Inflammatory macrophage (primary cell): ENCODE measurements at regions not wholly inside any gene's neighbourhood (a gene's known extent, or its start where the extent isn't known, plus 50 kb on each side); places are given as distances from the start of the nearest gene placed in this dataset.
"Not testable (repeated sequence)": the region's sequence is repeated elsewhere in the genome, so short reads cannot be mapped to it uniquely, and the experiment has no call there.

Source experiments
- DNase-seq, 2 donors: peaks; one replicate each; pipeline ENCODE4 v3.0.0-alpha.2; 2020 to 2022

DNA sequence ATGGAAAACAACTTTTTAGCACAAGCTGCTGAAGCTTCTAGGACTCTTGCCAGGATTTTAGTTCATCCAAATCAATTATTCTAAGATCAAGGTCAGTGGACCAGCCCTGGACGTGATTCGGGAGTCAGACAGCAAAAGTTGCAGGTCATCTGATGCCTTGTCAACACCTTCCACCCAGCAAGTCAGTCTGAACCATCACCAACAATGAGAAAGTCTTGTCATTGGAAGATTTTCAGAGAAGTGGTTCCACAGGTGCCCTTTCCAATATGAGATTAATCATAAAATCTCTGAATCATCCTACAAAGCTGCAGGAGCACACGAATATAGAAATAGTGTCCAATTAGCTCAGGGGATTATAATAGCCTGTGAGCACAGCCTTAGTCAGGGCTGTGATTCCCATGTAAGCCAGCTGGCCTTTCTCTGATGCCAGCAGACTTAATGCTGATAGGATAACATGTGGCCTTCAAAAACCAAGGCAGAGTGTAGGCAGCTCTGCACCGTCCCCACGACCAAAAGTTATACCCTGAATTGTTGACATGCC, 445.0 kb upstream of the TRPC7 start:
- no peak for DNase-seq

- DNase-seq, result no peak
Observed at GRCh38 chr5:136809382-136809781, 444.0 kb upstream of the TRPC7 start.

DNA sequence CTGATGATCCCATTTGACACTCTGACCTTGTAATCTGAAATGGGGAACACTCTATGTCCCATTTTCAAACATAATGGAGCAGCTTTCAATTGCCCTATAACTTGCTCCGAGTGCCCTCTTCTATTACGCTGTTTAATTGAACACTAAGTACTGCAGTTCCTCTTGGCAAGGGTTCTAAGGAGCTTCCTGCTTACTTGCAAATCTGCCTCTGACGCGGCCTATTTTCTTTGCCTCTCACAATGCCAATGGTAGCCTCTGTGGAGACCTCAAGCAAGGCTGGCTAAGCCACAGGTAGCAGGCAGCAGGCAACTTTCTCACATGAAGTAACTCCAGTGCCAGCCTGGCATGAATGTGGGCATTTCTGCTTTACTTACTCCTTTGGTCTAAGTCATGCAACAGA, 443.4 kb upstream of the TRPC7 start:
- no peak for DNase-seq

GRCh38 chr5:136805466-136805865, 440.1 kb upstream of the TRPC7 start:
- DNase-seq, result no peak

DNA sequence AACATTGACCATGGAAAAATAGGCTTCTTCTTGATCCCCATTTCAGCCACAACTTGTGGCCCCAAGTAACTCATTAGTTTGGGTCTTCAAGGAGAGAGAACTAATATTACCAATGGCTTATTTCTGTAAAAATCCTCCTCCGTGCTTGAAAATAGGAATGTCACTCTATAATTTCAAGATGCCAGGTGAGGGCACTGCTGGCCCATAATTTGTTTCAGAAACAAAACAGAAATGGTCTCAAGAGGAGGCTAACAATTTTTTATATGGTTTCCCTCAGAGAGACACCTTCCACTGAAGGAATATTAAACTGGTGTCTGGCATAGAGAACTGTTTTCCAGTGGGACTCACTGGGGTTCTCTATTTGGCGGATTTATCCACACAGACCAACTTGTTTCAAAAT, 437.0 kb upstream of the TRPC7 start:
- DNase-seq, result no peak

GRCh38 chr5:136799806-136800372, 434.5 kb upstream of the TRPC7 start:
- no peak for DNase-seq

GRCh38 chr5:136793300-136793699, 428.0 kb upstream of the TRPC7 start:
- DNase-seq, result no peak

DNA sequence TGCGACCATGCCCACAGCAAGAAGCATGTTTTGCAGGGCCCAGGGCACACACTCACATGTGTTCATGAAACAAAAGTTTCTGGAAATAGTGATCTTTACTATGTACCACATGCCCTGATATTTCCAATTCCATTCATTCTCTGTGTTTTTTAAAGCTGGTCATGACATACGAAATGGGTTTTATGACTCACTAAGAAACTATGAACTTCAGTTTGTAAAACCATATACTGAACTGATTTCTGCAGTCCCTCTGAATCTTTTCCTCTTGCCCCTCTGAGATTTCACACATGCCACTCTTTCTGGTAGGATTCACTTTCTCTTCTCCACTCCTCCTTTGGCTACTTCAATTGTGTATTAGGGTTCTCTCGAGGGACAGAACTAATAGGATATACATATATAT, 416.1 kb upstream of the TRPC7 start:
- DNase-seq, result no peak

DNA sequence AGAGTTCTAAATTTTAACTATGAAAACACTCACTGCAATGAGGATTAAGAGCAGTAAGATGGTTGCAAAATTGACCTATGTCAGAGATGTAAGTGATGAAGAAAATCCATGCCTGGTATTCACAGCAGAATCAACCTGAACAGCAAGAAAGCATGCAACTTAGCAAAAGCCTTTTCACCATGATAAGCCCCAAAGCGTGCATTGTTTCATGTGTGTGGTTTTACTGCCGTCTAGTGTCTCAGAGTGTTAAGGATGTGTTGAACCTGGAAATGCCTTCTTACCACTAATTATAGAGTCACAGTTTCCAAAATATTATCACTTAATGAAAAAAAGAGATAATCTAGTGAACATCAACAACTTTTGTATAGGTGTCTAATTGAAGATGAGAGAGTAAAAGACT, 415.2 kb upstream of the TRPC7 start:
- DNase-seq, result no peak

- DNase-seq, result no peak
Observed at GRCh38 chr5:136776022-136776927, 410.9 kb upstream of the TRPC7 start.

DNA sequence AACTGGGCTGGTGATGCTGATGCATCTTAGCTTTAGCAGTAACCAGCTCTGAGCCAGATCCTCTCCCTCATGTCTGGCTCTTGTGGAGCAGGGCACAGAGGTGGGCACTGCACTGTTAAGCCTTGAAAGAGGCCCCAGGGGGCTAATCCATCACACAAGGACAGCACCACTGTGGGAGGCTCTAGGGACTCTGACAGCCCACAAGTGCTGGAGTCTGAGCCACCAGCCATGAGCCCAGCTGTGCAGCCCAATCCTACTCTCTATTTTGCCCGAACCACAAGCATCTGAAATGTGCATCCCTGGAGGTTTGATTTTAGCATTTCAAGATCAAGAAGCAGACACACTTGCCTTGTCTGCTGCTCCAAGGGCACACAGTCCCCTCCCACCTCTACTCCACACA, 407.1 kb upstream of the TRPC7 start:
- DNase-seq, result no peak

- DNase-seq, result peak; percentile 19 to 43
Observed at GRCh38 chr5:136769900-136770684, 404.7 kb upstream of the TRPC7 start.

DNA sequence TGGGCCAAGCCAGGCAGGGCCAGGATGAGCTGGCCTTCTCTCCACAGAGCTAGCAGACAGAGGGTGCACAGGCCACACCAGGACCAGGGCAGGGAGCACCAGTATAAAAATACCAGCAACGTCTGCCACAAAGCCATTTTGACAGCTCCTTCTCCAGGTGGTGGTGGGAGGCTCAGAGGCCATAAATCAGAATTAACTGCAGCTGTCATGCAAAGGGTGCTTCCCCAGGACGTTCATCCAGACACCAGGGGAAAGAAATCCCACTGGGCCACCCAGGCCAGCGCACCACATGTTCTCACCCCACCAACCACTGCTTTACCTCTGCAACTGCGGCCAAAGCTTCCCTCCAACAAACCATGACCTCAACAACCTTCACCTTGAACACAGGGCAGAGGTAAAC, 403.7 kb upstream of the TRPC7 start:
- no peak for DNase-seq

- DNase-seq, result no peak
Observed at GRCh38 chr5:136768457-136768856, 403.1 kb upstream of the TRPC7 start.

- no peak for DNase-seq
Observed at GRCh38 chr5:136766456-136766855, 401.1 kb upstream of the TRPC7 start.

GRCh38 chr5:136764601-136765000, 399.3 kb upstream of the TRPC7 start:
- no peak for DNase-seq

DNA sequence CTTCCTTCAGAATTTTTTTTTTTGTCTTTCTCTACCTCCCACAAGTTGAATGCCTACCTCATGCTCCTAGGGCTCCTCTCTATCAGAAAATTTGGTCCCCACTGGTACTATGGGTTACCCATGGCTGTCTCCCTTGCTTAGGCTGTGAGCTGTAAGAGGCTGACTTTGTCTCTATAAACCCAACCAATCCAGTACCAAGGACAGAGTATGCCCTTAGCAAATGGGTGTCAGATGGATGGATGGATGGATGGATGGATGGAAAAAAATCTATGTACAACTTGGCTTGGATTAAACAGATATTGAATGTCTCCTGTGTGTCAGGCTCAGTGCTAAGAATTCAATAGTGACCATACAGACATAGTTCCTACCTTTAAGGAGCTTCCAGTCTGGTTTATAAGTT, 398.2 kb upstream of the TRPC7 start:
- DNase-seq, result no peak

GRCh38 chr5:136754216-136754615, 388.9 kb upstream of the TRPC7 start:
- DNase-seq, result no peak

DNA sequence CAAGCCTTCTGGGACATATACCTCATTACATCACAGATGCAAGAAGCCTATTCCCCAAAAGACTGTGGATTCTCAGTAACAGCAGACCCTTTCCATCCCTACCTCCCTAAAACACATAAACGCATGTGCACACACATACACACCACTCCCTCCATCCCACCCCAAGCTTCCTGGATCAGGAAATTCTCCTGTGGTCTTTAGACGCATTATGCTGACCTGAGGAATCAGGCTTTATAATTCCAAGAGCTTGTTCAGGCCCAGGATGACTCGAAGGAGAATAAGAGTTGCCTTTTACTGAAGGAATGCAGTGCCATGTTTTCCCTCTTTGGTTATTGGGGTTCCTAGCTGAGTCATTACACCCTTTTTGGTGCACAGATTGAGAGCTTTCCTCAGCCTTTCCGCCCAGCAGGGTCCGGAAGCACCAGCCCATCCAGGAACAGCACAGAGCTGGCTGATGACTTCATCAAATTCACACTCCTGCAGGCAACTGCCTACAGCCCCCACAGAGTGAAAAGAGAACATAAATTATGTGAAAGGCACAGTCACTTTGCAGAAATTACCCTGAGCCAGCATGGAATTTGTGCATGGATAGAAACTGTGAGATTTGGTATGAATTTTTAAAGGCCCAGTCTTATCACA, 385.0 kb upstream of the TRPC7 start:
- DNase-seq, result no peak

GRCh38 chr5:136749016-136749415, 383.7 kb upstream of the TRPC7 start:
- no peak for DNase-seq

- no peak for DNase-seq
Observed at GRCh38 chr5:136743052-136743451, 377.7 kb upstream of the TRPC7 start.

GRCh38 chr5:136740228-136740627, 374.9 kb upstream of the TRPC7 start:
- DNase-seq, result no peak

- DNase-seq, result not testable (repeated sequence)
Observed at GRCh38 chr5:136739271-136739670, 373.9 kb upstream of the TRPC7 start.
